Endothelial cell of umbilical vein (primary cell): ENCODE measurements at regions not wholly inside any gene's neighbourhood (a gene's known extent, or its start where the extent isn't known, plus 50 kb on each side); places are given as distances from the start of the nearest gene placed in this dataset.

ENCODE experiments used
- BruUV-seq: library from RNA; stranded (reverse); fragments of 400-500 nt; replicated peaks from 2 replicates; lab custom pipeline; 2021; lab: Mats Ljungman, UMichigan
- CTCF ChIA-PET: fragments of 300-600, 350-600 bp; sonication (Branson Sonifier 250); formaldehyde crosslinking; loops from one replicate; lab custom pipeline; 2021; ENCODE audit warnings: antibody characterized with exemption, inconsistent platforms; lab: Charles Lee
- POLR2A ChIA-PET: fragments of 300-600, 350-600 bp; sonication (Branson Sonifier 250); formaldehyde crosslinking; loops from one replicate; lab custom pipeline; 2021; ENCODE audit warnings: antibody characterized with exemption, inconsistent platforms; lab: Charles Lee
- DNase-seq: peaks from one replicate; pipeline ENCODE4 v3.0.0-alpha.2; 2011; ENCODE audit warnings: low read depth, low spot score
- FAIRE-seq: peaks from 2 replicates; lab custom pipeline; 2011; peaks lifted over from hg19 to GRCh38; lab: Jason Lieb, UNC
- H2AFZ ChIP-seq: 2 replicates; pipeline ENCODE4 v1.6.0; 2012; ENCODE audit warnings: low read depth, low read length, control low read depth, inconsistent platforms
- H3K27ac ChIP-seq: 2 replicates; pipeline ENCODE4 v1.5.1; 2011; ENCODE audit warnings: low read depth, mild to moderate bottlenecking, control low read depth, low read length, moderate library complexity; ENCODE audit not compliant: insufficient read depth
- H3K27me3 ChIP-seq, 2 experiments: 2 replicates each; pipeline versions ENCODE4 v1.6.0 to v1.6.1; 2011; ENCODE audit warnings: low read length in 2 of 2, mixed read lengths in 1 of 2; ENCODE audit not compliant: control insufficient read depth in 2 of 2, insufficient read depth in 2 of 2
- H3K36me3 ChIP-seq, 2 experiments: 2 replicates in 1 of 2; 3 replicates in 1 of 2; pipeline ENCODE4 v1.5.1; 2011; ENCODE audit warnings: low read length in 2 of 2, mild to moderate bottlenecking in 1 of 2, moderate library complexity in 1 of 2; ENCODE audit not compliant: control insufficient read depth in 2 of 2, insufficient read depth in 2 of 2; ENCODE audit errors: extremely low read depth in 1 of 2
- H3K4me1 ChIP-seq: 3 replicates; pipeline ENCODE4 v1.5.1; 2011; ENCODE audit warnings: mild to moderate bottlenecking, low read length; ENCODE audit not compliant: control insufficient read depth, insufficient read depth; ENCODE audit errors: extremely low read depth
- H3K4me2 ChIP-seq: 2 replicates; pipeline ENCODE4 v1.6.1; 2011; ENCODE audit warnings: low read length, control low read depth, mixed read lengths; ENCODE audit not compliant: insufficient read depth
- H3K4me3 ChIP-seq, 3 experiments: fragments of 200-600 bp in 1 of 3; sonication (generic), shearing (Covaris generic) in 1 of 3; replicated peaks in 1 of 3; 2 replicates each; pipeline ENCODE4 v1.5.1; 2011 to 2016; ENCODE audit warnings: control low read depth in 3 of 3, low read length in 3 of 3, mild to moderate bottlenecking in 2 of 3, inconsistent platforms in 1 of 3, low read depth in 1 of 3, moderate library complexity in 1 of 3; ENCODE audit not compliant: insufficient read depth in 1 of 3
- H3K79me2 ChIP-seq: 2 replicates; pipeline ENCODE4 v1.6.0; 2012; ENCODE audit warnings: low read length, inconsistent platforms; ENCODE audit not compliant: control insufficient read depth, insufficient read depth
- H3K9ac ChIP-seq: replicated peaks from 2 replicates; pipeline ENCODE3; 2011; ENCODE audit warnings: low read length, control low read depth; ENCODE audit not compliant: insufficient read depth; ENCODE audit errors: extremely low read depth
- H3K9me1 ChIP-seq: replicated peaks from 3 replicates; pipeline ENCODE4 v1.6.0; 2011; ENCODE audit warnings: mild to moderate bottlenecking, low read length; ENCODE audit not compliant: control insufficient read depth, insufficient read depth; ENCODE audit errors: extremely low read depth
- H3K9me3 ChIP-seq: replicated peaks from 2 replicates; pipeline ENCODE4 v1.5.1; 2012; ENCODE audit warnings: low read length, inconsistent platforms; ENCODE audit not compliant: control insufficient read depth, insufficient read depth
- H4K20me1 ChIP-seq: replicated peaks from 2 replicates; pipeline ENCODE3; 2011; ENCODE audit warnings: mild to moderate bottlenecking, low read length; ENCODE audit not compliant: control insufficient read depth, insufficient read depth; ENCODE audit errors: extremely low read depth
- EZH2 ChIP-seq: IDR thresholded peaks from 2 replicates; pipeline ENCODE4 v1.6.1; 2012; ENCODE audit warnings: borderline replicate concordance, low read depth, mild to moderate bottlenecking, moderate library complexity, low read length, inconsistent platforms; ENCODE audit not compliant: severe bottlenecking
- FOS ChIP-seq: IDR thresholded peaks from 2 replicates; pipeline ENCODE4 v1.6.1; 2011; ENCODE audit warnings: mild to moderate bottlenecking, low read length, moderate library complexity, borderline replicate concordance; ENCODE audit not compliant: insufficient read depth
- GATA2 ChIP-seq: IDR thresholded peaks from 2 replicates; pipeline ENCODE4 v1.7.0; 2011; ENCODE audit warnings: low read depth, mild to moderate bottlenecking, moderate library complexity, mixed read lengths, low read length; ENCODE audit not compliant: insufficient read length, insufficient read depth
- JUN ChIP-seq: IDR thresholded peaks from 2 replicates; pipeline ENCODE4 v1.6.1; 2011; ENCODE audit warnings: borderline replicate concordance, low read depth; ENCODE audit not compliant: insufficient read length, insufficient read depth
- MAX ChIP-seq: IDR thresholded peaks from 2 replicates; pipeline ENCODE4 v1.6.1; 2011; ENCODE audit not compliant: insufficient read depth, insufficient read length
- MYC ChIP-seq: IDR thresholded peaks from one replicate; pipeline ENCODE4 v1.6.1; 2011; ENCODE audit warnings: mild to moderate bottlenecking, low read depth, low read length
- POLR2A ChIP-seq: IDR thresholded peaks from 2 replicates; pipeline ENCODE4 v1.6.1; 2012; ENCODE audit warnings: low read depth, mild to moderate bottlenecking, control low read depth, low read length
- POLR2AphosphoS5 ChIP-seq: IDR thresholded peaks from 2 replicates; pipeline ENCODE4 v1.6.1; 2012; ENCODE audit warnings: low read depth, mild to moderate bottlenecking, control low read depth, low read length, moderate library complexity; ENCODE audit not compliant: insufficient read depth
- dilution Hi-C: fragments of 300-500 bp; cut with MboI; formaldehyde crosslinking; loops from one replicate; pipeline ENCODE4 v1.15.0; 2019; ENCODE audit warnings: low sequenced_read_pairs; ENCODE audit not compliant: extremely low pct_ligation_motif_present
- intact Hi-C: fragments of 100-400 bp; cut with micrococcal nuclease; formaldehyde crosslinking; loops from one replicate; pipeline ENCODE4 v1.10.0; 2022
- TF ChIP-seq, protein P1 (sequence below), 2 donors: IDR thresholded peaks; 1 replicate in 1 of 2; 2 replicates in 1 of 2; pipeline ENCODE4 v1.5.1; 2011; ENCODE audit warnings: low read length in 2 of 2, mild to moderate bottlenecking in 2 of 2, moderate library complexity in 2 of 2, control low read depth in 1 of 2, inconsistent platforms in 1 of 2, low read depth in 1 of 2; ENCODE audit not compliant: insufficient read depth in 1 of 2; ENCODE audit errors: extremely low read depth in 1 of 2

DNA sequence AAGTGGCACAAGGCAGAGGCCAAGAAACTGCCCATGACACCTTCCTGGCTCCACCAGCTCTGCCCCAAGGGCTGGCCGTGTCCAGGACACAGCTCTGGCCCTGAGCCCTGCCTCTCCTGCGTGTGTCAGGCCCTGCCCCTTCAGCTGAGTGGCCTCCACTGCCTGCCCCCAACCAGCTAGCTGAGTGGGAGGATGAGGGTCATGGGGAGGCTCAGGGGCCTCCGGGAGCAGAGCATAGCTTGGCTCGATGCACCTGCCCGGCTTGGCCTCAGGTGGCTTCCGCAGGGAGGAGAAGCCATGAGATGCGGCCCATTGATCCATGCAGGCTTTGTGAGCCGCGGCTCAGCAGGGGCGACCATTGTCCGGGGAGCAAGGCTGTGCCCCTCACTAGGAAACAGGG is 108.7 kb upstream of the TTC34 start:
- FAIRE-seq = no peak
- ChIA-PET POLR2A (no interaction called here), CTCF (no interaction called here)
- Histone ChIP-seq H3K9ac (no peak overlapping the region), H3K9me3 (peaks cover 8% of the 10 kb centered on the region), H3K4me3 (no peak overlapping the region), H3K27me3 (no peaks in the 10 kb centered on the region), H3K27ac (no peak overlapping the region), H3K9me1 (no peaks in the 10 kb centered on the region), H3K36me3 (no peaks in the 10 kb centered on the region), H2AFZ (no peak overlapping the region), H3K4me2 (no peak overlapping the region), H4K20me1 (no peaks in the 10 kb centered on the region), H3K79me2 (no peaks in the 10 kb centered on the region), H3K4me1 (no peaks in the 10 kb centered on the region)
- no peak for DNase-seq
- dilution Hi-C loops = no loop called here
- no TSS peak for BruUV-seq
- intact Hi-C loops = no loop called here
- no peak for TF ChIP-seq MAX
- no peak for TF ChIP-seq FOS
- no peak for TF ChIP-seq GATA2
- no peak for TF ChIP-seq POLR2AphosphoS5
- no peak for TF ChIP-seq EZH2
- TF ChIP-seq POLR2A = no peak
- no peak for TF ChIP-seq JUN
- TF ChIP-seq, protein P1, sequence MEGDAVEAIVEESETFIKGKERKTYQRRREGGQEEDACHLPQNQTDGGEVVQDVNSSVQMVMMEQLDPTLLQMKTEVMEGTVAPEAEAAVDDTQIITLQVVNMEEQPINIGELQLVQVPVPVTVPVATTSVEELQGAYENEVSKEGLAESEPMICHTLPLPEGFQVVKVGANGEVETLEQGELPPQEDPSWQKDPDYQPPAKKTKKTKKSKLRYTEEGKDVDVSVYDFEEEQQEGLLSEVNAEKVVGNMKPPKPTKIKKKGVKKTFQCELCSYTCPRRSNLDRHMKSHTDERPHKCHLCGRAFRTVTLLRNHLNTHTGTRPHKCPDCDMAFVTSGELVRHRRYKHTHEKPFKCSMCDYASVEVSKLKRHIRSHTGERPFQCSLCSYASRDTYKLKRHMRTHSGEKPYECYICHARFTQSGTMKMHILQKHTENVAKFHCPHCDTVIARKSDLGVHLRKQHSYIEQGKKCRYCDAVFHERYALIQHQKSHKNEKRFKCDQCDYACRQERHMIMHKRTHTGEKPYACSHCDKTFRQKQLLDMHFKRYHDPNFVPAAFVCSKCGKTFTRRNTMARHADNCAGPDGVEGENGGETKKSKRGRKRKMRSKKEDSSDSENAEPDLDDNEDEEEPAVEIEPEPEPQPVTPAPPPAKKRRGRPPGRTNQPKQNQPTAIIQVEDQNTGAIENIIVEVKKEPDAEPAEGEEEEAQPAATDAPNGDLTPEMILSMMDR (IDR thresholded peaks at IDR 0.05; ENCODE audit: extremely low read depth in 1 of 2, insufficient read depth in 1 of 2, low read depth in 1 of 2, low read length in 2 of 2) = no peak
- TF ChIP-seq MYC = no peak
